Liver (tissue), 3 donors: ENCODE measurements at regions not wholly inside any gene's neighbourhood (a gene's known extent, or its start where the extent isn't known, plus 50 kb on each side); places are given as distances from the start of the nearest gene placed in this dataset.

Experiments used
- GABPA ChIP-seq, 2 donors: IDR thresholded peaks in 1 of 2; conservative IDR thresholded peaks in 1 of 2; 2 replicates each; pipeline ENCODE4 v1.6.1; 2016; ENCODE audit warnings: antibody characterized with exemption in 2 of 2, mild to moderate bottlenecking in 1 of 2, moderate library complexity in 1 of 2
- RAD21 ChIP-seq, 2 donors: IDR thresholded peaks; 2 replicates each; pipeline ENCODE4 v1.6.1; 2016; ENCODE audit warnings: antibody characterized with exemption in 2 of 2, mild to moderate bottlenecking in 2 of 2
- RXRA ChIP-seq, 2 donors: IDR thresholded peaks; 2 replicates each; pipeline ENCODE4 v1.6.1; 2017 to 2018; ENCODE audit warnings: antibody characterized with exemption in 2 of 2, mild to moderate bottlenecking in 1 of 2
- SP1 ChIP-seq: IDR thresholded peaks from 2 replicates; pipeline ENCODE4 v1.6.1; 2018; ENCODE audit warnings: antibody characterized with exemption, mild to moderate bottlenecking
- TF ChIP-seq, protein P1 (sequence below): fragments of 150-350 bp; IDR thresholded peaks from 2 replicates; pipeline ENCODE4 v1.5.1; 2017; ENCODE audit warnings: improper control_type of control experiment, low read depth, low read length; ENCODE audit not compliant: missing input control
- TF ChIP-seq, protein P2 (sequence below): IDR thresholded peaks from 2 replicates; pipeline ENCODE4 v1.6.1; 2016; ENCODE audit warnings: antibody characterized with exemption, mild to moderate bottlenecking
- donor health status: healthy.
- donor health status: healthy.

DNA sequence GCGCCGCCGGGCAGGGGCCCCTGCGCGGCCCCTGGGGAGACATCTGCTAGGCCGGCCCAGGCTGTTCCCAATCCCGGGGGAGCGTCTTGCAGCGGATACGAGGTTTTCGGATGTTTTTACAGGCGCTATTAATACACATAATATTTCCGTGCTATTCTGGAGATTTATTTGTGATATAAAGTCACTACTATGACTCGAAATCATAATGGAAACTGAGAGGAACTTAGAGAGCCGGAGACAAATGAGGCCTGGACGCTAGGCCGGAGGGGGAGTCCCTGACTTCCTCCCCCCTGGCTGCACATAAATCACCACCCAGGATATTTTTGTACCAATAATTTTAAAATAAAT, 91.7 kb upstream of the ANO1 start:
- TF ChIP-seq, protein P1, sequence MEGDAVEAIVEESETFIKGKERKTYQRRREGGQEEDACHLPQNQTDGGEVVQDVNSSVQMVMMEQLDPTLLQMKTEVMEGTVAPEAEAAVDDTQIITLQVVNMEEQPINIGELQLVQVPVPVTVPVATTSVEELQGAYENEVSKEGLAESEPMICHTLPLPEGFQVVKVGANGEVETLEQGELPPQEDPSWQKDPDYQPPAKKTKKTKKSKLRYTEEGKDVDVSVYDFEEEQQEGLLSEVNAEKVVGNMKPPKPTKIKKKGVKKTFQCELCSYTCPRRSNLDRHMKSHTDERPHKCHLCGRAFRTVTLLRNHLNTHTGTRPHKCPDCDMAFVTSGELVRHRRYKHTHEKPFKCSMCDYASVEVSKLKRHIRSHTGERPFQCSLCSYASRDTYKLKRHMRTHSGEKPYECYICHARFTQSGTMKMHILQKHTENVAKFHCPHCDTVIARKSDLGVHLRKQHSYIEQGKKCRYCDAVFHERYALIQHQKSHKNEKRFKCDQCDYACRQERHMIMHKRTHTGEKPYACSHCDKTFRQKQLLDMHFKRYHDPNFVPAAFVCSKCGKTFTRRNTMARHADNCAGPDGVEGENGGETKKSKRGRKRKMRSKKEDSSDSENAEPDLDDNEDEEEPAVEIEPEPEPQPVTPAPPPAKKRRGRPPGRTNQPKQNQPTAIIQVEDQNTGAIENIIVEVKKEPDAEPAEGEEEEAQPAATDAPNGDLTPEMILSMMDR, result no peak
- TF ChIP-seq RAD21 (IDR thresholded peaks at IDR 0.05), result no peak
- TF ChIP-seq, protein P2, sequence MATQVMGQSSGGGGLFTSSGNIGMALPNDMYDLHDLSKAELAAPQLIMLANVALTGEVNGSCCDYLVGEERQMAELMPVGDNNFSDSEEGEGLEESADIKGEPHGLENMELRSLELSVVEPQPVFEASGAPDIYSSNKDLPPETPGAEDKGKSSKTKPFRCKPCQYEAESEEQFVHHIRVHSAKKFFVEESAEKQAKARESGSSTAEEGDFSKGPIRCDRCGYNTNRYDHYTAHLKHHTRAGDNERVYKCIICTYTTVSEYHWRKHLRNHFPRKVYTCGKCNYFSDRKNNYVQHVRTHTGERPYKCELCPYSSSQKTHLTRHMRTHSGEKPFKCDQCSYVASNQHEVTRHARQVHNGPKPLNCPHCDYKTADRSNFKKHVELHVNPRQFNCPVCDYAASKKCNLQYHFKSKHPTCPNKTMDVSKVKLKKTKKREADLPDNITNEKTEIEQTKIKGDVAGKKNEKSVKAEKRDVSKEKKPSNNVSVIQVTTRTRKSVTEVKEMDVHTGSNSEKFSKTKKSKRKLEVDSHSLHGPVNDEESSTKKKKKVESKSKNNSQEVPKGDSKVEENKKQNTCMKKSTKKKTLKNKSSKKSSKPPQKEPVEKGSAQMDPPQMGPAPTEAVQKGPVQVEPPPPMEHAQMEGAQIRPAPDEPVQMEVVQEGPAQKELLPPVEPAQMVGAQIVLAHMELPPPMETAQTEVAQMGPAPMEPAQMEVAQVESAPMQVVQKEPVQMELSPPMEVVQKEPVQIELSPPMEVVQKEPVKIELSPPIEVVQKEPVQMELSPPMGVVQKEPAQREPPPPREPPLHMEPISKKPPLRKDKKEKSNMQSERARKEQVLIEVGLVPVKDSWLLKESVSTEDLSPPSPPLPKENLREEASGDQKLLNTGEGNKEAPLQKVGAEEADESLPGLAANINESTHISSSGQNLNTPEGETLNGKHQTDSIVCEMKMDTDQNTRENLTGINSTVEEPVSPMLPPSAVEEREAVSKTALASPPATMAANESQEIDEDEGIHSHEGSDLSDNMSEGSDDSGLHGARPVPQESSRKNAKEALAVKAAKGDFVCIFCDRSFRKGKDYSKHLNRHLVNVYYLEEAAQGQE, result no peak
- TF ChIP-seq RXRA (IDR thresholded peaks at IDR 0.05), result no peak
- TF ChIP-seq GABPA (IDR thresholded peaks at IDR 0.05 in 1 of 2, conservative IDR thresholded peaks at IDR 0.05 in 1 of 2), result no peak
- TF ChIP-seq SP1, result no peak
